ENCODE measurements at regions not wholly inside any gene's neighbourhood (a gene's known extent, or its start where the extent isn't known, plus 50 kb on each side); places are given as distances from the start of the nearest gene placed in this dataset.

GRCh38 chrX:80576267-80576666, 156.0 kb downstream of the TENT5D start:
- H2BK12ac ChIP-seq (ENCODE audit: low read depth, low read length): no peak overlapping the region
- no peak overlapping the region for H3K14ac ChIP-seq (ENCODE audit: insufficient read length)
- H3K36me3 ChIP-seq (ENCODE audit: control insufficient read depth in 2 of 4, insufficient read depth in 4 of 4, low read length in 3 of 4): no peaks in the 10 kb centered on the region
- DNase-seq (ENCODE audit: low read depth in 1 of 2, low spot score in 2 of 2): no peak
- no peak overlapping the region for H2BK15ac ChIP-seq (ENCODE audit: low read length)
- CTCF ChIA-PET (ENCODE audit: partially characterized antibody): interaction anchor here (0.6 kb wide), 1 partner anchor 25 kb away, joined by 3 read pairs; no protein-coding TSS in a partner anchor
- no peak overlapping the region for H3K9ac ChIP-seq (replicated peaks in 1 of 4; ENCODE audit: extremely low read depth in 1 of 4, low read depth in 3 of 4, low read length in 3 of 4)
- H3K23ac ChIP-seq (ENCODE audit: insufficient read length): no peak overlapping the region
- no peak overlapping the region for H2AK5ac ChIP-seq (ENCODE audit: low read depth, low read length)
- TF ChIP-seq CHD1 (IDR thresholded peaks at IDR 0.05; ENCODE audit: low read depth, low read length) (no peak), GABPA (IDR thresholded peaks at IDR 0.05; ENCODE audit: borderline replicate concordance, insufficient read depth, low read length) (no peak)
- H3K9me3 ChIP-seq (ENCODE audit: insufficient read depth in 2 of 2, low read depth in 1 of 2, low read length in 1 of 2): peaks cover 0 to 5% of the 10 kb centered on the region in 2 experiments; a peak in 1 of 4 replicates
- no peak overlapping the region for H3K27ac ChIP-seq (ENCODE audit: low read depth, low read length)
- no peak for FAIRE-seq
- H2BK5ac ChIP-seq (ENCODE audit: low read depth, low read length): no peak overlapping the region
- H3K4ac ChIP-seq (replicated peaks; ENCODE audit: insufficient read length, low read depth, low read length): no peak overlapping the region
- H2BK120ac ChIP-seq (replicated peaks; ENCODE audit: low read depth, low read length): no peak overlapping the region
- no peak overlapping the region for H3K4me3 ChIP-seq (ENCODE audit: extremely low read depth in 1 of 4, insufficient read depth in 2 of 4, low read depth in 3 of 4, low read length in 4 of 4)
- H2AFZ ChIP-seq (ENCODE audit: low read length): no peak overlapping the region
- no peak overlapping the region for H3K18ac ChIP-seq (ENCODE audit: extremely low read depth, low read length)
- POLR2A ChIA-PET (ENCODE audit: partially characterized antibody): no interaction called here
- H3K23me2 ChIP-seq (ENCODE audit: low read depth, low read length): no peaks in the 10 kb centered on the region
- peaks cover 0 to 5% (median 0%) of the 10 kb centered on the region in 4 experiments; a peak in 2 of 7 replicates for H3K4me1 ChIP-seq (replicated peaks in 1 of 4; ENCODE audit: control insufficient read depth in 3 of 4, insufficient read depth in 4 of 4, low read length in 3 of 4)
- no peak overlapping the region for H3K4me2 ChIP-seq (ENCODE audit: insufficient read depth in 1 of 2, low read depth in 2 of 2, low read length in 2 of 2)
- H4K8ac ChIP-seq (ENCODE audit: extremely low read depth, insufficient read depth, low read length): no peak overlapping the region
- H4K91ac ChIP-seq (replicated peaks; ENCODE audit: insufficient read length, low read length): no peak overlapping the region
- H3K79me2 ChIP-seq (ENCODE audit: control insufficient read depth in 1 of 2, insufficient read depth in 2 of 2, low read length in 2 of 2): no peaks in the 10 kb centered on the region
- no peaks in the 10 kb centered on the region for H3K27me3 ChIP-seq (replicated peaks in 1 of 4; ENCODE audit: control insufficient read depth in 3 of 4, extremely low read depth in 1 of 4, insufficient read depth in 3 of 4, low read length in 3 of 4)
- H3K56ac ChIP-seq (replicated peaks; ENCODE audit: insufficient read length, low read depth, low read length): no peak overlapping the region
- no peaks in the 10 kb centered on the region for H4K20me1 ChIP-seq (replicated peaks in 1 of 2; ENCODE audit: control insufficient read depth in 1 of 2, insufficient read depth in 2 of 2, low read length in 2 of 2)
- no peaks in the 10 kb centered on the region for H3K79me1 ChIP-seq (ENCODE audit: low read depth, low read length)
- no peak overlapping the region for H4K5ac ChIP-seq (ENCODE audit: insufficient read length, low read depth, low read length)
- no peak overlapping the region for H2BK20ac ChIP-seq (ENCODE audit: low read length)

All from H1 (cell line).